ENCODE measurements at regions not wholly inside any gene's neighbourhood (a gene's known extent, or its start where the extent isn't known, plus 50 kb on each side); places are given as distances from the start of the nearest gene placed in this dataset.

DNA sequence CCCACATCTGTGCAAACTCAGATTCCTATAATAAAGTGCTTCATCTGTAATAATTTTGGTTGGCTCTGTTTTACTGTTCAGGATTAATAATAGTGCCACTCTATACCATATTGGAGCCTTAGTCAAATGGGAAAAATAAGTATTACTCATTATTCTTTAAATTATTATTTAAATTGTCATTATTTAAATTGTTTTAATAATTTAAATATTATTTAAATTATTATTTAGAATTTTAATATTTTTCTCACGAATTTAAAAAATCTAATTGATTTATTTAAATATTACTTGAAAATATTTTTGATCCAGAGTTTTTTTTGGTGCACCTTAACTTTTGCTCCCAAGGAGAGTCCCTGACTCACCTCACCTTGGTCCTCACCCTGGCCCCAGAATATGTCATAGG is 245.7 kb upstream of the MDGA2 start:
- ATAC-seq (no peak), DNase-seq (ENCODE audit: low read depth, low spot score) (no peak)
- Histone ChIP-seq H3K36me3 (ENCODE audit: control insufficient read depth in 1 of 2, insufficient read depth in 2 of 2, low read length in 2 of 2) (no peaks in the 10 kb centered on the region), H3K9me3 (ENCODE audit: control insufficient read depth in 1 of 2, insufficient read depth in 1 of 2, low read depth in 1 of 2, low read length in 2 of 2) (peaks cover 0 to 4% of the 10 kb centered on the region in 2 experiments; a peak in 1 of 4 replicates), H3K9ac (ENCODE audit: low read length) (no peak overlapping the region), H3K4me1 (ENCODE audit: control insufficient read depth in 1 of 2, insufficient read depth in 2 of 2, low read length in 2 of 2) (no peaks in the 10 kb centered on the region), H3K79me2 (ENCODE audit: insufficient read depth, low read length) (no peaks in the 10 kb centered on the region), H2AFZ (ENCODE audit: low read depth, low read length, poor library complexity, severe bottlenecking) (no peak overlapping the region), H4K20me1 (ENCODE audit: insufficient read depth) (no peaks in the 10 kb centered on the region), H3K4me2 (ENCODE audit: low read length) (no peak overlapping the region), H3K27ac (ENCODE audit: low read depth, low read length) (no peak overlapping the region), H3K9me2 (ENCODE audit: insufficient read depth) (no peaks in the 10 kb centered on the region), H3K4me3 (replicated peaks in 1 of 2; ENCODE audit: low read depth in 1 of 2, low read length in 2 of 2) (no peak overlapping the region), H3K27me3 (ENCODE audit: insufficient read depth, low read length) (no peaks in the 10 kb centered on the region)
- ChIA-PET CTCF (no interaction called here), RAD21 (ENCODE audit: low non-redundant PET in 1 of 2, low total read pairs in 2 of 2, uncharacterized antibody in 2 of 2, unreplicated experiment in 2 of 2) (no interaction called here), POLR2A (no interaction called here)
- BruUV-seq (replicated peaks): no TSS peak
- TF ChIP-seq, protein P1, sequence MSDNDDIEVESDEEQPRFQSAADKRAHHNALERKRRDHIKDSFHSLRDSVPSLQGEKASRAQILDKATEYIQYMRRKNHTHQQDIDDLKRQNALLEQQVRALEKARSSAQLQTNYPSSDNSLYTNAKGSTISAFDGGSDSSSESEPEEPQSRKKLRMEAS (IDR thresholded peaks at IDR 0.05): no peak
- TF ChIP-seq POLR2AphosphoS5 (IDR thresholded peaks at IDR 0.05; ENCODE audit: low read depth, low read length): no peak
- intact Hi-C loops (cut with micrococcal nuclease): no loop called here

DNA sequence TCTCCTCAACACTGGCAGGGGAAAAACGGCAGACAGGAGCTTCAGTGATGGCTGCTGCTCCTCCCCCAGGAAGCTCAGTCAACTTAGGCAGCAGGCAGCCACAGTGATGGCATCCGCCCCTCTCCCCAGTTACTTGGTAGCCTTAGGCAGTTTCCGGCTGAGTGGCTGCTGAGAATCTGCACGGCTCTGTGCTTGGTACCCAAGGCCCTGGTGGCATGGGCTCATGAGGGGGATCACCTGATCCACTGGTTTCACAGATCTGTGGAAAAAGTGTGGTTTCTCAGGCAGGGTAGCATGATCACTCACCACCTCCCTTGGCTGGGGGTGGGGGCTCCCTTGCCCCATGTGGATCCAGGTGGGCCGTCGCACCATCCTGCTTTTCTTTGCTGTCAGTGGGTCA is 244.6 kb upstream of the MDGA2 start:
- H3K9me3 ChIP-seq (ENCODE audit: control insufficient read depth in 1 of 2, insufficient read depth in 1 of 2, low read depth in 1 of 2, low read length in 2 of 2): peaks cover 0 to 4% of the 10 kb centered on the region in 2 experiments; a peak in 1 of 4 replicates
- ChIA-PET RAD21 (ENCODE audit: low non-redundant PET in 1 of 2, low total read pairs in 2 of 2, uncharacterized antibody in 2 of 2, unreplicated experiment in 2 of 2) (no interaction called here), CTCF (no interaction called here), POLR2A (no interaction called here)
- H3K4me1 ChIP-seq (ENCODE audit: control insufficient read depth in 1 of 2, insufficient read depth in 2 of 2, low read length in 2 of 2): no peaks in the 10 kb centered on the region
- no peak for ATAC-seq
- H2AFZ ChIP-seq (ENCODE audit: low read depth, low read length, poor library complexity, severe bottlenecking): no peak overlapping the region
- BruUV-seq (replicated peaks): no TSS peak
- no peak overlapping the region for H3K4me2 ChIP-seq (ENCODE audit: low read length)
- no peak overlapping the region for H3K27ac ChIP-seq (ENCODE audit: low read depth, low read length)
- H3K9ac ChIP-seq (ENCODE audit: low read length): no peak overlapping the region
- intact Hi-C loops (cut with micrococcal nuclease): no loop called here
- DNase-seq (ENCODE audit: low read depth, low spot score): no peak
- no peaks in the 10 kb centered on the region for H4K20me1 ChIP-seq (ENCODE audit: insufficient read depth)
- TF ChIP-seq FOSL1 (IDR thresholded peaks at IDR 0.05; ENCODE audit: low read depth) (no peak), POLR2AphosphoS5 (IDR thresholded peaks at IDR 0.05; ENCODE audit: low read depth, low read length) (no peak), SIN3A (IDR thresholded peaks at IDR 0.05; ENCODE audit: low read depth) (no peak), JUND (IDR thresholded peaks at IDR 0.05) (no peak), TCF7L2 (IDR thresholded peaks at IDR 0.05; ENCODE audit: borderline replicate concordance, extremely low read depth, insufficient read depth, insufficient read length) (no peak), RAD21 (IDR thresholded peaks at IDR 0.05; ENCODE audit: low read depth) (no peak), YY1 (IDR thresholded peaks at IDR 0.05; ENCODE audit: extremely low read depth, insufficient replicate concordance, low read depth, low read length) (no peak), SP1 (IDR thresholded peaks at IDR 0.05; ENCODE audit: low read depth) (no peak)
- TF ChIP-seq, protein P2, sequence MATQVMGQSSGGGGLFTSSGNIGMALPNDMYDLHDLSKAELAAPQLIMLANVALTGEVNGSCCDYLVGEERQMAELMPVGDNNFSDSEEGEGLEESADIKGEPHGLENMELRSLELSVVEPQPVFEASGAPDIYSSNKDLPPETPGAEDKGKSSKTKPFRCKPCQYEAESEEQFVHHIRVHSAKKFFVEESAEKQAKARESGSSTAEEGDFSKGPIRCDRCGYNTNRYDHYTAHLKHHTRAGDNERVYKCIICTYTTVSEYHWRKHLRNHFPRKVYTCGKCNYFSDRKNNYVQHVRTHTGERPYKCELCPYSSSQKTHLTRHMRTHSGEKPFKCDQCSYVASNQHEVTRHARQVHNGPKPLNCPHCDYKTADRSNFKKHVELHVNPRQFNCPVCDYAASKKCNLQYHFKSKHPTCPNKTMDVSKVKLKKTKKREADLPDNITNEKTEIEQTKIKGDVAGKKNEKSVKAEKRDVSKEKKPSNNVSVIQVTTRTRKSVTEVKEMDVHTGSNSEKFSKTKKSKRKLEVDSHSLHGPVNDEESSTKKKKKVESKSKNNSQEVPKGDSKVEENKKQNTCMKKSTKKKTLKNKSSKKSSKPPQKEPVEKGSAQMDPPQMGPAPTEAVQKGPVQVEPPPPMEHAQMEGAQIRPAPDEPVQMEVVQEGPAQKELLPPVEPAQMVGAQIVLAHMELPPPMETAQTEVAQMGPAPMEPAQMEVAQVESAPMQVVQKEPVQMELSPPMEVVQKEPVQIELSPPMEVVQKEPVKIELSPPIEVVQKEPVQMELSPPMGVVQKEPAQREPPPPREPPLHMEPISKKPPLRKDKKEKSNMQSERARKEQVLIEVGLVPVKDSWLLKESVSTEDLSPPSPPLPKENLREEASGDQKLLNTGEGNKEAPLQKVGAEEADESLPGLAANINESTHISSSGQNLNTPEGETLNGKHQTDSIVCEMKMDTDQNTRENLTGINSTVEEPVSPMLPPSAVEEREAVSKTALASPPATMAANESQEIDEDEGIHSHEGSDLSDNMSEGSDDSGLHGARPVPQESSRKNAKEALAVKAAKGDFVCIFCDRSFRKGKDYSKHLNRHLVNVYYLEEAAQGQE (IDR thresholded peaks at IDR 0.05; ENCODE audit: low read depth): no peak
- TF ChIP-seq, protein P1 (IDR thresholded peaks at IDR 0.05): no peak
- TF ChIP-seq, protein P3, sequence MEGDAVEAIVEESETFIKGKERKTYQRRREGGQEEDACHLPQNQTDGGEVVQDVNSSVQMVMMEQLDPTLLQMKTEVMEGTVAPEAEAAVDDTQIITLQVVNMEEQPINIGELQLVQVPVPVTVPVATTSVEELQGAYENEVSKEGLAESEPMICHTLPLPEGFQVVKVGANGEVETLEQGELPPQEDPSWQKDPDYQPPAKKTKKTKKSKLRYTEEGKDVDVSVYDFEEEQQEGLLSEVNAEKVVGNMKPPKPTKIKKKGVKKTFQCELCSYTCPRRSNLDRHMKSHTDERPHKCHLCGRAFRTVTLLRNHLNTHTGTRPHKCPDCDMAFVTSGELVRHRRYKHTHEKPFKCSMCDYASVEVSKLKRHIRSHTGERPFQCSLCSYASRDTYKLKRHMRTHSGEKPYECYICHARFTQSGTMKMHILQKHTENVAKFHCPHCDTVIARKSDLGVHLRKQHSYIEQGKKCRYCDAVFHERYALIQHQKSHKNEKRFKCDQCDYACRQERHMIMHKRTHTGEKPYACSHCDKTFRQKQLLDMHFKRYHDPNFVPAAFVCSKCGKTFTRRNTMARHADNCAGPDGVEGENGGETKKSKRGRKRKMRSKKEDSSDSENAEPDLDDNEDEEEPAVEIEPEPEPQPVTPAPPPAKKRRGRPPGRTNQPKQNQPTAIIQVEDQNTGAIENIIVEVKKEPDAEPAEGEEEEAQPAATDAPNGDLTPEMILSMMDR (IDR thresholded peaks at IDR 0.05 in 2 of 3, conservative IDR thresholded peaks at IDR 0.05 in 1 of 3; ENCODE audit: borderline replicate concordance in 1 of 3, insufficient read depth in 1 of 3, low read depth in 2 of 3, low read length in 2 of 3): no peak
- H3K36me3 ChIP-seq (ENCODE audit: control insufficient read depth in 1 of 2, insufficient read depth in 2 of 2, low read length in 2 of 2): no peaks in the 10 kb centered on the region
- H3K27me3 ChIP-seq (ENCODE audit: insufficient read depth, low read length): no peaks in the 10 kb centered on the region
- H3K9me2 ChIP-seq (ENCODE audit: insufficient read depth): no peaks in the 10 kb centered on the region
- H3K4me3 ChIP-seq (replicated peaks in 1 of 2; ENCODE audit: low read depth in 1 of 2, low read length in 2 of 2): no peak overlapping the region
- no peaks in the 10 kb centered on the region for H3K79me2 ChIP-seq (ENCODE audit: insufficient read depth, low read length)
